ENCODE measurements at regions not wholly inside any gene's neighbourhood (a gene's known extent, or its start where the extent isn't known, plus 50 kb on each side); places are given as distances from the start of the nearest gene placed in this dataset.

DNA sequence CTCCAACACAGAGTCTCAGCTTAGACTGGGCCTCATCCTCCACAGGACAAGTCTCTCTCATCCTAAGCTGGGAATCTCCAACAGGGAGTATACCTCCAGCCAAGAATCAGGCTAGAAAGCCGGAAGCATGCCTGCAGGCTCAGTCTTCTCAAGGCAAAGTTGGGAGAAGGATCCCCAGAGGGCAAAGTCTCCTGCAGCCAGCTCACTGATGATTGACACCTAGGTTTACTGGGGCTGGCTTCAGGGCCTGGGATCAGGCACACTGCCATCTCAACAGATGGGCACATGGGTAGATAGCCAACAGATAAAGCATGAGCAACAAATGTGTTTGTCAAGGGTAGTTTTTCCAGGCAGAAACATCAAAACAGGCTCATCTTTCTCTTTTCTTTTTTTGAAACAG, 56.1 kb upstream of the TOX3 start:
- H3K4me1 ChIP-seq (ENCODE audit: insufficient read depth, low read length) = no peaks in the 10 kb centered on the region
- no peak overlapping the region for H3K4me3 Mint-ChIP-seq (ENCODE audit: unreplicated experiment)
- H3K27ac ChIP-seq (ENCODE audit: low read depth, low read length) = no peak overlapping the region
- no peaks in the 10 kb centered on the region for H3K79me2 ChIP-seq (ENCODE audit: insufficient read depth, low read length)
- H3K27me3 ChIP-seq (ENCODE audit: insufficient read depth, low read length) = no peaks in the 10 kb centered on the region
- no peak overlapping the region for H3K4me3 ChIP-seq (ENCODE audit: insufficient read depth, low read depth, low read length)
- H3K4me2 ChIP-seq (ENCODE audit: low read length) = no peak overlapping the region
- no peaks in the 10 kb centered on the region for H3K36me3 Mint-ChIP-seq (ENCODE audit: low read depth, unreplicated experiment)
- no peak for DNase-seq (ENCODE audit: low read depth)
- no peaks in the 10 kb centered on the region for H4K20me1 ChIP-seq (ENCODE audit: insufficient read depth, low read length)
- no peaks in the 10 kb centered on the region for H3K9me3 Mint-ChIP-seq (ENCODE audit: unreplicated experiment)
- H3K9me3 ChIP-seq (ENCODE audit: insufficient read depth, low read depth, low read length) = no peaks in the 10 kb centered on the region
- H3K9ac ChIP-seq (ENCODE audit: low read length) = no peak overlapping the region
- H3K36me3 ChIP-seq (ENCODE audit: insufficient read depth, low read length) = no peaks in the 10 kb centered on the region
- FAIRE-seq = no peak
- H3K27ac Mint-ChIP-seq (ENCODE audit: unreplicated experiment) = no peak overlapping the region
- no peaks in the 10 kb centered on the region for H3K4me1 Mint-ChIP-seq (ENCODE audit: low read depth, unreplicated experiment)
- TF ChIP-seq, protein P1, sequence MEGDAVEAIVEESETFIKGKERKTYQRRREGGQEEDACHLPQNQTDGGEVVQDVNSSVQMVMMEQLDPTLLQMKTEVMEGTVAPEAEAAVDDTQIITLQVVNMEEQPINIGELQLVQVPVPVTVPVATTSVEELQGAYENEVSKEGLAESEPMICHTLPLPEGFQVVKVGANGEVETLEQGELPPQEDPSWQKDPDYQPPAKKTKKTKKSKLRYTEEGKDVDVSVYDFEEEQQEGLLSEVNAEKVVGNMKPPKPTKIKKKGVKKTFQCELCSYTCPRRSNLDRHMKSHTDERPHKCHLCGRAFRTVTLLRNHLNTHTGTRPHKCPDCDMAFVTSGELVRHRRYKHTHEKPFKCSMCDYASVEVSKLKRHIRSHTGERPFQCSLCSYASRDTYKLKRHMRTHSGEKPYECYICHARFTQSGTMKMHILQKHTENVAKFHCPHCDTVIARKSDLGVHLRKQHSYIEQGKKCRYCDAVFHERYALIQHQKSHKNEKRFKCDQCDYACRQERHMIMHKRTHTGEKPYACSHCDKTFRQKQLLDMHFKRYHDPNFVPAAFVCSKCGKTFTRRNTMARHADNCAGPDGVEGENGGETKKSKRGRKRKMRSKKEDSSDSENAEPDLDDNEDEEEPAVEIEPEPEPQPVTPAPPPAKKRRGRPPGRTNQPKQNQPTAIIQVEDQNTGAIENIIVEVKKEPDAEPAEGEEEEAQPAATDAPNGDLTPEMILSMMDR (IDR thresholded peaks at IDR 0.05; ENCODE audit: insufficient read depth, low read depth, low read length) = no peak
- no peak for TF ChIP-seq EZH2 (IDR thresholded peaks at IDR 0.05; ENCODE audit: insufficient read depth, low read length)
- no peaks in the 10 kb centered on the region for H3K27me3 Mint-ChIP-seq (ENCODE audit: low read depth, unreplicated experiment)
- no peak overlapping the region for H2AFZ ChIP-seq (ENCODE audit: low read depth, low read length)

- Mint-ChIP-seq H3K9me3 (ENCODE audit: unreplicated experiment) (no peaks in the 10 kb centered on the region), H3K36me3 (ENCODE audit: low read depth, unreplicated experiment) (no peaks in the 10 kb centered on the region), H3K4me3 (ENCODE audit: unreplicated experiment) (no peak overlapping the region), H3K4me1 (ENCODE audit: low read depth, unreplicated experiment) (no peaks in the 10 kb centered on the region), H3K27ac (ENCODE audit: unreplicated experiment) (no peak overlapping the region), H3K27me3 (ENCODE audit: low read depth, unreplicated experiment) (no peaks in the 10 kb centered on the region)
- Histone ChIP-seq H3K79me2 (ENCODE audit: insufficient read depth, low read length) (no peaks in the 10 kb centered on the region), H3K9ac (ENCODE audit: low read length) (no peak overlapping the region), H3K9me3 (ENCODE audit: insufficient read depth, low read depth, low read length) (no peaks in the 10 kb centered on the region), H4K20me1 (ENCODE audit: insufficient read depth, low read length) (no peaks in the 10 kb centered on the region), H3K4me2 (ENCODE audit: low read length) (no peak overlapping the region), H3K4me1 (ENCODE audit: insufficient read depth, low read length) (no peaks in the 10 kb centered on the region), H3K27me3 (ENCODE audit: insufficient read depth, low read length) (no peaks in the 10 kb centered on the region), H3K4me3 (ENCODE audit: insufficient read depth, low read depth, low read length) (no peak overlapping the region), H3K27ac (ENCODE audit: low read depth, low read length) (no peak overlapping the region), H3K36me3 (ENCODE audit: insufficient read depth, low read length) (no peaks in the 10 kb centered on the region), H2AFZ (ENCODE audit: low read depth, low read length) (no peak overlapping the region)
- TF ChIP-seq EZH2 (IDR thresholded peaks at IDR 0.05; ENCODE audit: insufficient read depth, low read length) = no peak
- TF ChIP-seq, protein P1 (IDR thresholded peaks at IDR 0.05; ENCODE audit: insufficient read depth, low read depth, low read length) = no peak
- no peak for DNase-seq (ENCODE audit: low read depth)
- no peak for FAIRE-seq
Observed at GRCh38 chr16:52597772-52598483, 51.0 kb upstream of the TOX3 start.

DNA sequence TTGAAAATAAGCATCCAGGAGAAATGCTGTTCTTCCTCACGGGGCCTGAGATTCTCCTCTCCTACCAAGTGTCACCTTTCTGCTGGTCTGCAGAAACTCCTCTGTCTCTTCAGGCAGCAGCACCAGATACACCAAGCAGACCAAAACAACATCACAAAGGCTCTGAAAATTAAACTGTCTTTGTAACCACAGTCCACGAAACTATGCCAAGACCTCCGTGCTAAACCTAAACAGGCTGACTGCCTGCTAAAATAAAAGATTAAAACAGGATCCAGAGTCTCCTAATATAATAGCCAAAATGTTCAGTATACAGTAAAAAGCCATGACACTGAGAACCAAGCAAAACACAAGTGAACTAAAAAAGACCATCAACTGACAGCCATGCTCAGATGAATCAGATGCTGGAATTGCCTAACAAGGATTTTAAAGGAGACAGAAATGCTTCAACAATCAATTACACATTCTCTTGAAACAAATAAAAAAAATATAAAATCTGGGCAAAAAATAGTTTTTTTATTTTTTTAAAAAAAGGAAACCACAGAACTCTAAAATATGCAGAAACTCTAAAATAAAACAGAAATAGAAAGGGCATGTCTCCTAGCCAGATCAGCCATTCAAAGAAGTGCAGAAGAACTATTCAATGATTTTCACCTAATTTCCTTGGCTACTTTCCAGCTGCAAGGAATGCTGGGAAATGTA, 50.3 kb upstream of the TOX3 start:
- H3K9ac ChIP-seq (ENCODE audit: low read length) = no peak overlapping the region
- FAIRE-seq (no peak), DNase-seq (ENCODE audit: low read depth) (no peak)
- H3K9me3 ChIP-seq (ENCODE audit: insufficient read depth, low read depth, low read length) = no peaks in the 10 kb centered on the region
- Mint-ChIP-seq H3K27me3 (ENCODE audit: low read depth, unreplicated experiment) (no peaks in the 10 kb centered on the region), H3K27ac (ENCODE audit: unreplicated experiment) (no peak overlapping the region), H3K4me3 (ENCODE audit: unreplicated experiment) (no peak overlapping the region), H3K4me1 (ENCODE audit: low read depth, unreplicated experiment) (no peaks in the 10 kb centered on the region), H3K9me3 (ENCODE audit: unreplicated experiment) (no peaks in the 10 kb centered on the region), H3K36me3 (ENCODE audit: low read depth, unreplicated experiment) (no peaks in the 10 kb centered on the region)
- H3K27ac ChIP-seq (ENCODE audit: low read depth, low read length) = no peak overlapping the region
- TF ChIP-seq EZH2 (IDR thresholded peaks at IDR 0.05; ENCODE audit: insufficient read depth, low read length) = no peak
- TF ChIP-seq, protein P1 (IDR thresholded peaks at IDR 0.05; ENCODE audit: insufficient read depth, low read depth, low read length) = no peak
- no peaks in the 10 kb centered on the region for H3K79me2 ChIP-seq (ENCODE audit: insufficient read depth, low read length)
- H3K36me3 ChIP-seq (ENCODE audit: insufficient read depth, low read length) = no peaks in the 10 kb centered on the region
- no peak overlapping the region for H3K4me3 ChIP-seq (ENCODE audit: insufficient read depth, low read depth, low read length)
- H3K27me3 ChIP-seq (ENCODE audit: insufficient read depth, low read length) = no peaks in the 10 kb centered on the region
- no peak overlapping the region for H3K4me2 ChIP-seq (ENCODE audit: low read length)
- no peaks in the 10 kb centered on the region for H3K4me1 ChIP-seq (ENCODE audit: insufficient read depth, low read length)
- no peaks in the 10 kb centered on the region for H4K20me1 ChIP-seq (ENCODE audit: insufficient read depth, low read length)
- H2AFZ ChIP-seq (ENCODE audit: low read depth, low read length) = no peak overlapping the region

Measured in astrocyte (in vitro differentiated cells and primary cell).